ENCODE measurements at regions not wholly inside any gene's neighbourhood (a gene's known extent, or its start where the extent isn't known, plus 50 kb on each side); places are given as distances from the start of the nearest gene placed in this dataset.

- H2AK5ac ChIP-seq (ENCODE audit: low read length): no peak overlapping the region
- DNase-seq: no peak
- no CpG with 5 or more reads among the region's 1 CpG for WGBS (ENCODE audit: extremely low coverage, insufficient coverage, low lambda C conversion rate)
Measured at GRCh38 chr5:20476016-20476415, 488.0 kb upstream of the CDH18 start.

GRCh38 chr5:20470997-20471396 is 483.0 kb upstream of the CDH18 start:
- H3K23ac ChIP-seq (ENCODE audit: low read length): no peak overlapping the region
- H2BK15ac ChIP-seq (replicated peaks; ENCODE audit: low read depth): no peak overlapping the region
- no peak overlapping the region for H4K5ac ChIP-seq (ENCODE audit: low read length)
- no peaks in the 10 kb centered on the region for H3K79me2 ChIP-seq (ENCODE audit: control insufficient read depth, insufficient read depth, low read length)
- H3K27me3 ChIP-seq (ENCODE audit: insufficient read depth, low read length, poor library complexity): no peaks in the 10 kb centered on the region
- H3K4ac ChIP-seq (ENCODE audit: low read depth, low read length): no peak overlapping the region
- no peak overlapping the region for H2BK120ac ChIP-seq (ENCODE audit: low read depth, low read length)
- H3K56ac ChIP-seq (ENCODE audit: low read length): no peak overlapping the region
- H3K18ac ChIP-seq (ENCODE audit: low read length): no peak overlapping the region
- H3K4me2 ChIP-seq (ENCODE audit: low read length): no peak overlapping the region
- H2BK5ac ChIP-seq (ENCODE audit: low read length): no peak overlapping the region
- H3K79me1 ChIP-seq (ENCODE audit: low read length): no peaks in the 10 kb centered on the region
- no peak overlapping the region for H4K8ac ChIP-seq (ENCODE audit: low read depth, low read length)
- no peaks in the 10 kb centered on the region for H3K36me3 ChIP-seq (ENCODE audit: control insufficient read depth, insufficient read depth, low read length)
- H3K4me1 ChIP-seq (ENCODE audit: control insufficient read depth, low read depth, low read length): no peaks in the 10 kb centered on the region
- WGBS (ENCODE audit: extremely low coverage, insufficient coverage, low lambda C conversion rate): no CpG with 5 or more reads among the region's 1 CpG
- no peak overlapping the region for H2AK5ac ChIP-seq (ENCODE audit: low read length)
- DNase-seq: no peak
- H3K9ac ChIP-seq (ENCODE audit: low read length): no peak overlapping the region
- no peak overlapping the region for H3K27ac ChIP-seq (ENCODE audit: low read depth, low read length)
- no peak overlapping the region for H3K4me3 ChIP-seq (ENCODE audit: low read length)

More at GRCh38 chr5:20476016-20476415, 488.0 kb upstream of the CDH18 start:
- Histone ChIP-seq H3K4me3 (ENCODE audit: low read length) (no peak overlapping the region), H3K23ac (ENCODE audit: low read length) (no peak overlapping the region), H2BK15ac (replicated peaks; ENCODE audit: low read depth) (no peak overlapping the region), H3K79me2 (ENCODE audit: control insufficient read depth, insufficient read depth, low read length) (no peaks in the 10 kb centered on the region), H2BK120ac (ENCODE audit: low read depth, low read length) (no peak overlapping the region), H3K27ac (ENCODE audit: low read depth, low read length) (no peak overlapping the region), H3K4ac (ENCODE audit: low read depth, low read length) (no peak overlapping the region), H3K79me1 (ENCODE audit: low read length) (no peaks in the 10 kb centered on the region), H3K27me3 (ENCODE audit: insufficient read depth, low read length, poor library complexity) (no peaks in the 10 kb centered on the region), H3K36me3 (ENCODE audit: control insufficient read depth, insufficient read depth, low read length) (no peaks in the 10 kb centered on the region), H3K18ac (ENCODE audit: low read length) (no peak overlapping the region), H3K4me1 (ENCODE audit: control insufficient read depth, low read depth, low read length) (no peaks in the 10 kb centered on the region), H2BK5ac (ENCODE audit: low read length) (no peak overlapping the region), H4K8ac (ENCODE audit: low read depth, low read length) (no peak overlapping the region), H3K56ac (ENCODE audit: low read length) (no peak overlapping the region), H3K4me2 (ENCODE audit: low read length) (no peak overlapping the region), H4K5ac (ENCODE audit: low read length) (no peak overlapping the region), H3K9ac (ENCODE audit: low read length) (no peak overlapping the region)

- no peak for DNase-seq
- H3K79me2 ChIP-seq (ENCODE audit: control insufficient read depth, insufficient read depth, low read length): no peaks in the 10 kb centered on the region
- no peak overlapping the region for H3K9ac ChIP-seq (ENCODE audit: low read length)
- H3K27ac ChIP-seq (ENCODE audit: low read depth, low read length): no peak overlapping the region
- H3K36me3 ChIP-seq (ENCODE audit: control insufficient read depth, insufficient read depth, low read length): no peaks in the 10 kb centered on the region
- no peak overlapping the region for H2BK5ac ChIP-seq (ENCODE audit: low read length)
- H4K5ac ChIP-seq (ENCODE audit: low read length): no peak overlapping the region
- no peak overlapping the region for H3K4me3 ChIP-seq (ENCODE audit: low read length)
- H4K8ac ChIP-seq (ENCODE audit: low read depth, low read length): no peak overlapping the region
- H2BK15ac ChIP-seq (replicated peaks; ENCODE audit: low read depth): no peak overlapping the region
- H3K79me1 ChIP-seq (ENCODE audit: low read length): no peaks in the 10 kb centered on the region
- no peak overlapping the region for H3K56ac ChIP-seq (ENCODE audit: low read length)
- H2AK5ac ChIP-seq (ENCODE audit: low read length): no peak overlapping the region
- H3K18ac ChIP-seq (ENCODE audit: low read length): no peak overlapping the region
- no CpG with 5 or more reads among the region's 2 CpGs for WGBS (ENCODE audit: extremely low coverage, insufficient coverage, low lambda C conversion rate)
- no peak overlapping the region for H2BK120ac ChIP-seq (ENCODE audit: low read depth, low read length)
- H3K23ac ChIP-seq (ENCODE audit: low read length): no peak overlapping the region
- no peaks in the 10 kb centered on the region for H3K27me3 ChIP-seq (ENCODE audit: insufficient read depth, low read length, poor library complexity)
- H3K4ac ChIP-seq (ENCODE audit: low read depth, low read length): no peak overlapping the region
- H3K4me2 ChIP-seq (ENCODE audit: low read length): no peak overlapping the region
- H3K4me1 ChIP-seq (ENCODE audit: control insufficient read depth, low read depth, low read length): no peaks in the 10 kb centered on the region
Measured at GRCh38 chr5:20469792-20470191, 481.8 kb upstream of the CDH18 start.

GRCh38 chr5:20469390-20469789 is 481.4 kb upstream of the CDH18 start:
- Histone ChIP-seq H3K79me1 (ENCODE audit: low read length) (no peaks in the 10 kb centered on the region), H3K27me3 (ENCODE audit: insufficient read depth, low read length, poor library complexity) (no peaks in the 10 kb centered on the region), H3K18ac (ENCODE audit: low read length) (no peak overlapping the region), H3K36me3 (ENCODE audit: control insufficient read depth, insufficient read depth, low read length) (no peaks in the 10 kb centered on the region), H3K23ac (ENCODE audit: low read length) (no peak overlapping the region), H2BK120ac (ENCODE audit: low read depth, low read length) (no peak overlapping the region), H3K4me2 (ENCODE audit: low read length) (no peak overlapping the region), H3K56ac (ENCODE audit: low read length) (no peak overlapping the region), H3K27ac (ENCODE audit: low read depth, low read length) (no peak overlapping the region), H3K4me3 (ENCODE audit: low read length) (no peak overlapping the region), H3K9ac (ENCODE audit: low read length) (no peak overlapping the region), H3K79me2 (ENCODE audit: control insufficient read depth, insufficient read depth, low read length) (no peaks in the 10 kb centered on the region), H3K4me1 (ENCODE audit: control insufficient read depth, low read depth, low read length) (no peaks in the 10 kb centered on the region), H2AK5ac (ENCODE audit: low read length) (no peak overlapping the region), H2BK15ac (replicated peaks; ENCODE audit: low read depth) (no peak overlapping the region), H4K5ac (ENCODE audit: low read length) (no peak overlapping the region), H3K4ac (ENCODE audit: low read depth, low read length) (no peak overlapping the region), H2BK5ac (ENCODE audit: low read length) (no peak overlapping the region), H4K8ac (ENCODE audit: low read depth, low read length) (no peak overlapping the region)
- DNase-seq: no peak
- no CpG with 5 or more reads among the region's 3 CpGs for WGBS (ENCODE audit: extremely low coverage, insufficient coverage, low lambda C conversion rate)

- no CpG with 5 or more reads among the region's 1 CpG for WGBS (ENCODE audit: extremely low coverage, insufficient coverage, low lambda C conversion rate)
Measured at GRCh38 chr5:20466512-20466911, 478.5 kb upstream of the CDH18 start.

GRCh38 chr5:20463206-20463605 is 475.2 kb upstream of the CDH18 start:
- no peak overlapping the region for H2AK5ac ChIP-seq (ENCODE audit: low read length)
- no peak overlapping the region for H4K8ac ChIP-seq (ENCODE audit: low read depth, low read length)
- H3K27me3 ChIP-seq (ENCODE audit: insufficient read depth, low read length, poor library complexity): no peaks in the 10 kb centered on the region
- DNase-seq: no peak
- no peaks in the 10 kb centered on the region for H3K36me3 ChIP-seq (ENCODE audit: control insufficient read depth, insufficient read depth, low read length)
- H3K4me3 ChIP-seq (ENCODE audit: low read length): no peak overlapping the region
- no peak overlapping the region for H2BK5ac ChIP-seq (ENCODE audit: low read length)
- H3K18ac ChIP-seq (ENCODE audit: low read length): no peak overlapping the region
- H3K4ac ChIP-seq (ENCODE audit: low read depth, low read length): no peak overlapping the region
- H3K79me1 ChIP-seq (ENCODE audit: low read length): no peaks in the 10 kb centered on the region
- H3K4me2 ChIP-seq (ENCODE audit: low read length): no peak overlapping the region
- no peak overlapping the region for H3K9ac ChIP-seq (ENCODE audit: low read length)
- no peak overlapping the region for H2BK15ac ChIP-seq (replicated peaks; ENCODE audit: low read depth)
- no peaks in the 10 kb centered on the region for H3K79me2 ChIP-seq (ENCODE audit: control insufficient read depth, insufficient read depth, low read length)
- no peak overlapping the region for H3K56ac ChIP-seq (ENCODE audit: low read length)
- WGBS (ENCODE audit: extremely low coverage, insufficient coverage, low lambda C conversion rate): no CpG with 5 or more reads among the region's 4 CpGs
- H2BK120ac ChIP-seq (ENCODE audit: low read depth, low read length): no peak overlapping the region
- H3K27ac ChIP-seq (ENCODE audit: low read depth, low read length): no peak overlapping the region
- no peak overlapping the region for H3K23ac ChIP-seq (ENCODE audit: low read length)
- H4K5ac ChIP-seq (ENCODE audit: low read length): no peak overlapping the region
- H3K4me1 ChIP-seq (ENCODE audit: control insufficient read depth, low read depth, low read length): no peaks in the 10 kb centered on the region

More at GRCh38 chr5:20466512-20466911, 478.5 kb upstream of the CDH18 start:
- Histone ChIP-seq H3K56ac (ENCODE audit: low read length) (no peak overlapping the region), H3K79me2 (ENCODE audit: control insufficient read depth, insufficient read depth, low read length) (no peaks in the 10 kb centered on the region), H3K4ac (ENCODE audit: low read depth, low read length) (no peak overlapping the region), H3K4me3 (ENCODE audit: low read length) (no peak overlapping the region), H2BK15ac (replicated peaks; ENCODE audit: low read depth) (no peak overlapping the region), H3K27ac (ENCODE audit: low read depth, low read length) (no peak overlapping the region), H3K9ac (ENCODE audit: low read length) (no peak overlapping the region), H3K4me2 (ENCODE audit: low read length) (no peak overlapping the region), H3K23ac (ENCODE audit: low read length) (no peak overlapping the region), H3K18ac (ENCODE audit: low read length) (no peak overlapping the region), H2AK5ac (ENCODE audit: low read length) (no peak overlapping the region), H2BK120ac (ENCODE audit: low read depth, low read length) (no peak overlapping the region), H3K4me1 (ENCODE audit: control insufficient read depth, low read depth, low read length) (no peaks in the 10 kb centered on the region), H2BK5ac (ENCODE audit: low read length) (no peak overlapping the region), H4K8ac (ENCODE audit: low read depth, low read length) (no peak overlapping the region), H4K5ac (ENCODE audit: low read length) (no peak overlapping the region), H3K27me3 (ENCODE audit: insufficient read depth, low read length, poor library complexity) (no peaks in the 10 kb centered on the region), H3K79me1 (ENCODE audit: low read length) (no peaks in the 10 kb centered on the region), H3K36me3 (ENCODE audit: control insufficient read depth, insufficient read depth, low read length) (no peaks in the 10 kb centered on the region)
- no peak for DNase-seq

Data from mesendoderm (in vitro differentiated cells).